ENCODE measurements at regions not wholly inside any gene's neighbourhood (a gene's known extent, or its start where the extent isn't known, plus 50 kb on each side); places are given as distances from the start of the nearest gene placed in this dataset.

DNA sequence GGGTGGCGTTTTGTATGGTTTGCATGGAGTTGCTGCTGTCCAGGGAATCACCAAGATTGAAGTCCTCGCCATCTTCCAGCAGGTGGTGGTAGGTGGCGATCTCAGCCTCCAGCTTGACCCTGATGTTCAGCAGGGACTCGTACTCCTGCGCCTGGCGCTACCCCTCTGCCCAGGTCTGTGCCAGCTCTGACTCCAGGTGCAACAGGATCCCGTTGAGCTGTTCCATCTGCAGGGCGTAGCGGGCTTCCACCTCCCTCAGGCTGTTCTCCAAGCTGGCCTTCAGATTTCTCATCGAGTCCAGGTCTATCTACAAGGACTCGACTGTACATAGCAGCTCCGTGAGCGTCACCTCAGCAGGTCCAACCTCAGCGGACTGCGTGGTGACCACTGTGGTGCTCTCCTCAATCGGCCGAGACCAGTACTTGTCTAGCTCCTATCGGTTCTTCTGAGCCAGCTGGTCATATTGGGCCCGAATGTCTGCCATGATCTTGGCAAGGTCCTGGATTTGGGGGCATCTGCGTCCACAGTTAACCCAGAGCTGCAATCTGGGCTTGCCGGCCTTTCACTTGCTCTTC lies 1584.8 kb upstream of the ACO1 start:
- no peaks in the 10 kb centered on the region for H3K27me3 ChIP-seq (ENCODE audit: insufficient read depth, low read length, poor library complexity, severe bottlenecking)

DNA sequence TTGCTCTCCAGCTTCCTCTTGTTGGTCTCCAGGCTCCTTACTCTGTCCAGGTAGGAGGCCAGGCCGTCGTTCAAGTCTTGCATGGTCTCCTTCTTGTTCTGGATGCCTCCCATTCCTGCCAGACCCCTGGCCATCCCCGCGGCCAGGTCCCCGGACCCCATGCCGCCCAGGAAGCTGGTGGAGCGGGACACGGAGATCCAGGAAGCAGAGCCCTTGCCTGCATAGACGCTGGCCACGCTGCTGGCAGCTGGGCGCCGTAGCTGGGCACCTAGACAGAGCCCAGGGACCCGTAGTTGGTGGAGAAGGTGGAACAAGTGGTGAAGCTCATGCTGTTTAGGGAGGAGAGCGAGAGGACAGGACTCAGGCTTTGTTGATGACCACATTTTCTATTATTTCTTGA lies 1584.0 kb upstream of the ACO1 start:
- no peak overlapping the region for H3K4me3 ChIP-seq (ENCODE audit: low read length, poor library complexity, severe bottlenecking)
- H3K36me3 ChIP-seq (ENCODE audit: insufficient read depth, low read length), result no peaks in the 10 kb centered on the region
- TF ChIP-seq EZH2phosphoT487 (IDR thresholded peaks at IDR 0.05; ENCODE audit: borderline replicate concordance), result no peak
- TF ChIP-seq CTCF (conservative IDR thresholded peaks at IDR 0.05; ENCODE audit: low read length), result no peak
- no peak overlapping the region for H3K9ac ChIP-seq (ENCODE audit: low read depth, low read length, poor library complexity, severe bottlenecking)
- H3K4me1 ChIP-seq (ENCODE audit: insufficient read depth, low read length, poor library complexity, severe bottlenecking), result no peaks in the 10 kb centered on the region
- no peak overlapping the region for H3K4me2 ChIP-seq (ENCODE audit: low read depth, low read length, poor library complexity, severe bottlenecking)
- H3K79me2 ChIP-seq (ENCODE audit: insufficient read depth, low read length), result no peaks in the 10 kb centered on the region
- no peaks in the 10 kb centered on the region for H3F3A ChIP-seq (ENCODE audit: low read depth)
- no peak overlapping the region for H2AFZ ChIP-seq (ENCODE audit: low read length)
- H3K27me3 ChIP-seq (ENCODE audit: insufficient read depth, low read length, poor library complexity, severe bottlenecking), result no peaks in the 10 kb centered on the region
- H4K20me1 ChIP-seq (ENCODE audit: insufficient read depth, low read length, poor library complexity, severe bottlenecking), result no peaks in the 10 kb centered on the region
- H3K9me2 ChIP-seq (replicated peaks; ENCODE audit: low read depth, low read length), result no peaks in the 10 kb centered on the region
- H3K9me3 ChIP-seq (ENCODE audit: insufficient read depth, low read depth, low read length), result no peaks in the 10 kb centered on the region

More for the DNA sequence above, 1584.8 kb upstream of the ACO1 start:
- no peak for TF ChIP-seq EZH2phosphoT487 (IDR thresholded peaks at IDR 0.05; ENCODE audit: borderline replicate concordance)
- TF ChIP-seq CTCF (conservative IDR thresholded peaks at IDR 0.05; ENCODE audit: low read length), result no peak
- H3K36me3 ChIP-seq (ENCODE audit: insufficient read depth, low read length), result no peaks in the 10 kb centered on the region
- no peaks in the 10 kb centered on the region for H4K20me1 ChIP-seq (ENCODE audit: insufficient read depth, low read length, poor library complexity, severe bottlenecking)
- no peaks in the 10 kb centered on the region for H3K4me1 ChIP-seq (ENCODE audit: insufficient read depth, low read length, poor library complexity, severe bottlenecking)
- no peak overlapping the region for H3K4me2 ChIP-seq (ENCODE audit: low read depth, low read length, poor library complexity, severe bottlenecking)
- no peaks in the 10 kb centered on the region for H3F3A ChIP-seq (ENCODE audit: low read depth)
- no peak overlapping the region for H3K4me3 ChIP-seq (ENCODE audit: low read length, poor library complexity, severe bottlenecking)
- no peak overlapping the region for H2AFZ ChIP-seq (ENCODE audit: low read length)
- no peaks in the 10 kb centered on the region for H3K9me3 ChIP-seq (ENCODE audit: insufficient read depth, low read depth, low read length)
- H3K9me2 ChIP-seq (replicated peaks; ENCODE audit: low read depth, low read length), result no peaks in the 10 kb centered on the region
- H3K9ac ChIP-seq (ENCODE audit: low read depth, low read length, poor library complexity, severe bottlenecking), result no peak overlapping the region
- no peaks in the 10 kb centered on the region for H3K79me2 ChIP-seq (ENCODE audit: insufficient read depth, low read length)

GRCh38 chr9:30812821-30813220 lies 1571.6 kb upstream of the ACO1 start:
- H3F3A ChIP-seq (ENCODE audit: low read depth), result no peaks in the 10 kb centered on the region
- no peaks in the 10 kb centered on the region for H3K9me3 ChIP-seq (ENCODE audit: insufficient read depth, low read depth, low read length)
- H3K36me3 ChIP-seq (ENCODE audit: insufficient read depth, low read length), result no peaks in the 10 kb centered on the region
- no peak overlapping the region for H3K9ac ChIP-seq (ENCODE audit: low read depth, low read length, poor library complexity, severe bottlenecking)
- TF ChIP-seq CTCF (conservative IDR thresholded peaks at IDR 0.05; ENCODE audit: low read length) (no peak), EZH2phosphoT487 (IDR thresholded peaks at IDR 0.05; ENCODE audit: borderline replicate concordance) (no peak)
- H4K20me1 ChIP-seq (ENCODE audit: insufficient read depth, low read length, poor library complexity, severe bottlenecking), result no peaks in the 10 kb centered on the region
- no peak overlapping the region for H3K4me2 ChIP-seq (ENCODE audit: low read depth, low read length, poor library complexity, severe bottlenecking)
- H3K4me3 ChIP-seq (ENCODE audit: low read length, poor library complexity, severe bottlenecking), result no peak overlapping the region
- no peaks in the 10 kb centered on the region for H3K9me2 ChIP-seq (replicated peaks; ENCODE audit: low read depth, low read length)
- H3K79me2 ChIP-seq (ENCODE audit: insufficient read depth, low read length), result no peaks in the 10 kb centered on the region
- no peaks in the 10 kb centered on the region for H3K4me1 ChIP-seq (ENCODE audit: insufficient read depth, low read length, poor library complexity, severe bottlenecking)
- no peak overlapping the region for H2AFZ ChIP-seq (ENCODE audit: low read length)
- no peaks in the 10 kb centered on the region for H3K27me3 ChIP-seq (ENCODE audit: insufficient read depth, low read length, poor library complexity, severe bottlenecking)

All from Loucy (cell line).